Neural cell (in vitro differentiated cells): ENCODE measurements at regions not wholly inside any gene's neighbourhood (a gene's known extent, or its start where the extent isn't known, plus 50 kb on each side); places are given as distances from the start of the nearest gene placed in this dataset.

Experiments
- H2AFZ ChIP-seq: fragments of 200-600, 300-800 bp; sonication (generic), shearing (Covaris generic); 2 replicates; pipeline ENCODE4 v1.6.0; 2014; ENCODE audit warnings: low read depth, mild to moderate bottlenecking, antibody characterized with exemption, low read length, moderate library complexity
- H3F3A ChIP-seq: fragments of 200-600 bp; shearing (Covaris generic); 2 replicates; pipeline ENCODE4 v1.6.1; 2016; ENCODE audit warnings: mild to moderate bottlenecking, moderate library complexity, mixed read lengths, antibody characterized with exemption, low read length; ENCODE audit not compliant: insufficient read depth, poor library complexity, severe bottlenecking
- H3K27ac ChIP-seq: fragments of 200-600, 300-800 bp; sonication (generic), shearing (Covaris generic); 2 replicates; pipeline ENCODE4 v1.5.1; 2014; ENCODE audit warnings: mild to moderate bottlenecking, low read length, moderate library complexity
- H3K27me3 ChIP-seq: fragments of 300-800, 200-600 bp; sonication (generic), shearing (Covaris generic); 2 replicates; pipeline ENCODE4 v1.6.0; 2014; ENCODE audit warnings: mild to moderate bottlenecking, low read depth, low read length, moderate library complexity; ENCODE audit not compliant: insufficient read depth
- H3K36me3 ChIP-seq: fragments of 300-800, 200-600 bp; sonication (generic), shearing (Covaris generic); 2 replicates; pipeline ENCODE4 v1.5.1; 2014; ENCODE audit warnings: mild to moderate bottlenecking, antibody characterized with exemption, low read length, moderate library complexity; ENCODE audit not compliant: insufficient read depth
- H3K4me2 ChIP-seq: fragments of 300-800, 200-600 bp; sonication (generic), shearing (Covaris generic); 2 replicates; pipeline ENCODE4 v1.6.0; 2014; ENCODE audit warnings: mild to moderate bottlenecking, low read length
- H3K4me3 ChIP-seq: fragments of 300-800, 200-600 bp; sonication (generic), shearing (Covaris generic); 2 replicates; pipeline ENCODE4 v1.5.1; 2014; ENCODE audit warnings: mild to moderate bottlenecking, low read length, moderate library complexity
- H3K79me2 ChIP-seq: fragments of 200-600 bp; shearing (Covaris generic); replicated peaks from 2 replicates; pipeline ENCODE4 v1.6.0; 2014; ENCODE audit warnings: mild to moderate bottlenecking, low read length, moderate library complexity; ENCODE audit not compliant: insufficient read depth
- H3K9ac ChIP-seq: fragments of 300-800, 200-600 bp; sonication (generic), shearing (Covaris generic); 2 replicates; pipeline ENCODE4 v1.6.1; 2016; ENCODE audit warnings: mild to moderate bottlenecking, low read length, mixed read lengths
- H3K9me2 ChIP-seq: fragments of 200-600 bp; shearing (Covaris generic); 2 replicates; pipeline ENCODE4 v1.6.1; 2016; ENCODE audit warnings: mild to moderate bottlenecking, low read length, mixed read lengths; ENCODE audit not compliant: insufficient read depth
- H3K9me3 ChIP-seq: fragments of 200-600, 300-800 bp; sonication (generic), shearing (Covaris generic); 2 replicates; pipeline ENCODE4 v1.6.1; 2016; ENCODE audit warnings: mild to moderate bottlenecking, mixed run types, low read length, moderate library complexity, mixed read lengths
- H4K20me1 ChIP-seq: fragments of 200-600 bp; shearing (Covaris generic); 2 replicates; pipeline ENCODE4 v1.6.1; 2016; ENCODE audit warnings: mild to moderate bottlenecking, mixed run types; ENCODE audit not compliant: insufficient read depth
- CTCF ChIP-seq: fragments of 450-650 bp; IDR thresholded peaks from 2 replicates; pipeline ENCODE4 v1.5.1; 2014; ENCODE audit warnings: antibody characterized with exemption, mild to moderate bottlenecking, moderate library complexity; ENCODE audit not compliant: poor library complexity, severe bottlenecking
- EP300 ChIP-seq: fragments of 450-650 bp; conservative IDR thresholded peaks from 2 replicates; pipeline ENCODE4 v1.6.1; 2014; ENCODE audit warnings: antibody characterized with exemption, mild to moderate bottlenecking, moderate library complexity; ENCODE audit not compliant: poor library complexity, severe bottlenecking
- EZH2 ChIP-seq: fragments of 200-600, 300-800 bp; shearing (Covaris generic), sonication (generic); IDR thresholded peaks from 2 replicates; pipeline ENCODE4 v1.6.1; 2014; ENCODE audit warnings: antibody characterized with exemption, low read length, borderline replicate concordance, mild to moderate bottlenecking; ENCODE audit not compliant: insufficient read depth, poor library complexity, severe bottlenecking
- MXI1 ChIP-seq: fragments of 450-650 bp; conservative IDR thresholded peaks from 2 replicates; pipeline ENCODE4 v1.6.1; 2014; ENCODE audit warnings: antibody characterized with exemption, mild to moderate bottlenecking; ENCODE audit not compliant: poor library complexity, severe bottlenecking
- POLR2AphosphoS5 ChIP-seq: IDR thresholded peaks from 2 replicates; pipeline ENCODE4 v1.6.1; 2012
- RAD21 ChIP-seq: fragments of 450-650 bp; conservative IDR thresholded peaks from 2 replicates; pipeline ENCODE4 v1.6.1; 2014; ENCODE audit warnings: antibody characterized with exemption, mild to moderate bottlenecking, moderate library complexity
- REST ChIP-seq: IDR thresholded peaks from 2 replicates; pipeline ENCODE4 v1.6.1; 2012; ENCODE audit warnings: borderline replicate concordance
- SMC3 ChIP-seq: fragments of 450-650 bp; conservative IDR thresholded peaks from 2 replicates; pipeline ENCODE4 v1.6.1; 2014; ENCODE audit warnings: antibody characterized with exemption, mild to moderate bottlenecking, moderate library complexity; ENCODE audit not compliant: poor library complexity
- TAF1 ChIP-seq: IDR thresholded peaks from 2 replicates; pipeline ENCODE4 v1.6.1; 2012; ENCODE audit warnings: low read depth

GRCh38 chr22:26914519-26915185 is 257.3 kb downstream of the MIAT start:
- H3K9me3 ChIP-seq, result no peaks in the 10 kb centered on the region
- TF ChIP-seq POLR2AphosphoS5 (no peak), RAD21 (no peak), EZH2 (no peak), EP300 (no peak), REST (no peak), SMC3 (no peak), CTCF (no peak), TAF1 (no peak), MXI1 (no peak)
- no peak overlapping the region for H3K9ac ChIP-seq
- no peak overlapping the region for H3K27ac ChIP-seq
- no peak overlapping the region for H2AFZ ChIP-seq
- no peaks in the 10 kb centered on the region for H4K20me1 ChIP-seq
- H3K36me3 ChIP-seq, result no peaks in the 10 kb centered on the region
- H3K4me3 ChIP-seq, result no peak overlapping the region
- H3K9me2 ChIP-seq, result no peaks in the 10 kb centered on the region
- no peaks in the 10 kb centered on the region for H3K79me2 ChIP-seq
- H3F3A ChIP-seq, result no peaks in the 10 kb centered on the region
- no peak overlapping the region for H3K4me2 ChIP-seq
- H3K27me3 ChIP-seq, result no peaks in the 10 kb centered on the region

GRCh38 chr22:26916236-26916635 is 258.8 kb downstream of the MIAT start:
- H3K27me3 ChIP-seq, result no peaks in the 10 kb centered on the region
- no peaks in the 10 kb centered on the region for H4K20me1 ChIP-seq
- H3K9me2 ChIP-seq, result no peaks in the 10 kb centered on the region
- H3K9me3 ChIP-seq, result no peaks in the 10 kb centered on the region
- no peaks in the 10 kb centered on the region for H3F3A ChIP-seq
- H3K36me3 ChIP-seq, result no peaks in the 10 kb centered on the region
- H2AFZ ChIP-seq, result no peak overlapping the region
- H3K79me2 ChIP-seq, result no peaks in the 10 kb centered on the region
- H3K4me2 ChIP-seq, result no peak overlapping the region
- no peak overlapping the region for H3K4me3 ChIP-seq
- H3K9ac ChIP-seq, result no peak overlapping the region
- no peak overlapping the region for H3K27ac ChIP-seq
- TF ChIP-seq MXI1 (no peak), REST (no peak), EZH2 (no peak), CTCF (no peak), EP300 (no peak), TAF1 (no peak)
